HG02884 (cell line): ENCODE measurements at regions not wholly inside any gene's neighbourhood (a gene's known extent, or its start where the extent isn't known, plus 50 kb on each side); places are given as distances from the start of the nearest gene placed in this dataset.
"Not testable (repeated sequence)": the region's sequence is repeated elsewhere in the genome, so short reads cannot be mapped to it uniquely, and the experiment has no call there.

ENCODE experiments used
- ATAC-seq: cut with Tn5 transposase; IDR thresholded peaks from one replicate; pipeline ENCODE4 v1.9.1; 2021; ENCODE audit warnings: mild to moderate bottlenecking, moderate library complexity; ENCODE audit not compliant: unreplicated experiment

- ATAC-seq, result no peak
These were observed 136.7 kb upstream of the CDH2 start for GRCh38 chr18:28313602-28314001.

- no peak for ATAC-seq
These were observed 111.9 kb upstream of the CDH2 start for GRCh38 chr18:28288784-28289183.

GRCh38 chr18:28287146-28287545 is 110.2 kb upstream of the CDH2 start:
- no peak for ATAC-seq

GRCh38 chr18:28284132-28284531 is 107.2 kb upstream of the CDH2 start:
- no peak for ATAC-seq

- no peak for ATAC-seq
These were observed 104.5 kb upstream of the CDH2 start for GRCh38 chr18:28281400-28281799.

- no peak for ATAC-seq
These were observed 92.8 kb upstream of the CDH2 start for GRCh38 chr18:28269750-28270149.

GRCh38 chr18:28267878-28268625 is 91.1 kb upstream of the CDH2 start:
- no peak for ATAC-seq

- no peak for ATAC-seq
These were observed 90.3 kb upstream of the CDH2 start for GRCh38 chr18:28267276-28267675.

- ATAC-seq, result no peak
These were observed 79.2 kb upstream of the CDH2 start for GRCh38 chr18:28256166-28256565.

GRCh38 chr18:28248653-28249052 is 71.7 kb upstream of the CDH2 start:
- ATAC-seq, result no peak

GRCh38 chr18:28240626-28241025 is 63.7 kb upstream of the CDH2 start:
- ATAC-seq, result not testable (repeated sequence)

GRCh38 chr18:28236487-28236886 is 59.6 kb upstream of the CDH2 start:
- ATAC-seq, result no peak
